Mesothelial cell of epicardium (in vitro differentiated cells): ENCODE measurements at regions not wholly inside any gene's neighbourhood (a gene's known extent, or its start where the extent isn't known, plus 50 kb on each side); places are given as distances from the start of the nearest gene placed in this dataset.

Experiments
- DNase-seq, 2 experiments: peaks; one replicate each; pipeline ENCODE4 v3.0.0; 2021; ENCODE audit warnings: low spot score in 2 of 2; ENCODE audit not compliant: unreplicated experiment in 2 of 2
- H3K27ac Mint-ChIP-seq: 2 replicates; pipeline ENCODE4 v1.8.0; 2021; ENCODE audit warnings: mixed read lengths
- H3K27me3 Mint-ChIP-seq: 2 replicates; pipeline ENCODE4 v1.8.0; 2021; ENCODE audit warnings: low read depth, mixed read lengths
- H3K36me3 Mint-ChIP-seq: 2 replicates; pipeline ENCODE4 v1.8.0; 2021; ENCODE audit warnings: mixed read lengths
- H3K4me1 Mint-ChIP-seq: 2 replicates; pipeline ENCODE4 v1.8.0; 2021; ENCODE audit warnings: mixed read lengths
- H3K4me3 Mint-ChIP-seq: 2 replicates; pipeline ENCODE4 v1.8.0; 2021; ENCODE audit warnings: mild to moderate bottlenecking, moderate library complexity, mixed read lengths
- H3K9me3 Mint-ChIP-seq: 2 replicates; pipeline ENCODE4 v1.8.0; 2021; ENCODE audit warnings: mixed read lengths
- CTCF ChIP-seq: fragments of 200-600 bp; sonication (generic); IDR thresholded peaks from one replicate; pipeline ENCODE4 v1.5.0; 2021; ENCODE audit warnings: antibody characterized with exemption; ENCODE audit not compliant: unreplicated experiment

- peaks cover 7% of the 10 kb centered on the region for H3K4me1 Mint-ChIP-seq
- no peak for TF ChIP-seq CTCF
- no peak for DNase-seq
- H3K27ac Mint-ChIP-seq: no peak overlapping the region
- H3K9me3 Mint-ChIP-seq: peaks cover 12% of the 10 kb centered on the region
- H3K4me3 Mint-ChIP-seq: no peak overlapping the region
- H3K36me3 Mint-ChIP-seq: no peaks in the 10 kb centered on the region
- no peaks in the 10 kb centered on the region for H3K27me3 Mint-ChIP-seq
Observed at GRCh38 chr13:34671137-34671536, 270.9 kb upstream of the NBEA start.

GRCh38 chr13:34672631-34673030, 269.4 kb upstream of the NBEA start:
- no peak for DNase-seq
- Mint-ChIP-seq H3K4me3 (no peak overlapping the region), H3K27me3 (no peaks in the 10 kb centered on the region)

GRCh38 chr13:34675626-34676025, 266.4 kb upstream of the NBEA start:
- TF ChIP-seq CTCF: no peak
- no peaks in the 10 kb centered on the region for H3K27me3 Mint-ChIP-seq
- DNase-seq: no peak
- no peaks in the 10 kb centered on the region for H3K36me3 Mint-ChIP-seq
- H3K27ac Mint-ChIP-seq: no peak overlapping the region
- H3K9me3 Mint-ChIP-seq: peaks cover 15% of the 10 kb centered on the region
- H3K4me3 Mint-ChIP-seq: no peak overlapping the region
- H3K4me1 Mint-ChIP-seq: no peaks in the 10 kb centered on the region

More at GRCh38 chr13:34672631-34673030, 269.4 kb upstream of the NBEA start:
- Mint-ChIP-seq H3K27ac (no peak overlapping the region), H3K36me3 (no peaks in the 10 kb centered on the region), H3K9me3 (peaks cover 15% of the 10 kb centered on the region), H3K4me1 (peaks cover 6% of the 10 kb centered on the region)
- no peak for TF ChIP-seq CTCF

GRCh38 chr13:34678154-34678553, 263.9 kb upstream of the NBEA start:
- Mint-ChIP-seq H3K4me3 (no peak overlapping the region), H3K36me3 (no peaks in the 10 kb centered on the region), H3K4me1 (no peaks in the 10 kb centered on the region), H3K27me3 (no peaks in the 10 kb centered on the region), H3K27ac (no peak overlapping the region), H3K9me3 (peaks cover 3% of the 10 kb centered on the region)
- no peak for TF ChIP-seq CTCF
- DNase-seq: no peak

- no peak for TF ChIP-seq CTCF
- no peak overlapping the region for H3K4me3 Mint-ChIP-seq
- DNase-seq: no peak
- no peaks in the 10 kb centered on the region for H3K4me1 Mint-ChIP-seq
- H3K27me3 Mint-ChIP-seq: no peaks in the 10 kb centered on the region
- H3K27ac Mint-ChIP-seq: no peak overlapping the region
- H3K36me3 Mint-ChIP-seq: no peaks in the 10 kb centered on the region
- H3K9me3 Mint-ChIP-seq: peaks cover 3% of the 10 kb centered on the region
Observed at GRCh38 chr13:34681405-34681955, 260.6 kb upstream of the NBEA start.

- H3K4me1 Mint-ChIP-seq: peaks cover 26% of the 10 kb centered on the region
- no peak for DNase-seq
- no peak for TF ChIP-seq CTCF
Observed at GRCh38 chr13:34695063-34695462, 247.0 kb upstream of the NBEA start.

More at GRCh38 chr13:34695063-34695462, 247.0 kb upstream of the NBEA start:
- Mint-ChIP-seq H3K27ac (no peak overlapping the region), H3K27me3 (no peaks in the 10 kb centered on the region), H3K36me3 (no peaks in the 10 kb centered on the region), H3K9me3 (no peaks in the 10 kb centered on the region), H3K4me3 (no peak overlapping the region)
